GM10266 (cell line): ENCODE measurements at regions not wholly inside any gene's neighbourhood (a gene's known extent, or its start where the extent isn't known, plus 50 kb on each side); places are given as distances from the start of the nearest gene placed in this dataset.

Experiments used
- DNase-seq: peaks from one replicate; pipeline ENCODE4 v3.0.0; 2012; ENCODE audit errors: extremely low spot score
- CTCF ChIP-seq: IDR thresholded peaks from 2 replicates; pipeline ENCODE4 v1.5.1; 2012; ENCODE audit warnings: mild to moderate bottlenecking, low read depth; ENCODE audit not compliant: control insufficient read depth, insufficient read depth; ENCODE audit errors: missing control alignments

GRCh38 chr18:24990671-24991134, 361.3 kb downstream of the ZNF521 start:
- TF ChIP-seq CTCF, result no peak
- DNase-seq, result no peak

GRCh38 chr18:24991141-24992060, 360.6 kb downstream of the ZNF521 start:
- DNase-seq, result no peak
- TF ChIP-seq CTCF, result no peak

GRCh38 chr18:24992491-24992890, 359.5 kb downstream of the ZNF521 start:
- DNase-seq, result no peak
- no peak for TF ChIP-seq CTCF

GRCh38 chr18:24993628-24994027, 358.3 kb downstream of the ZNF521 start:
- DNase-seq, result no peak
- TF ChIP-seq CTCF, result no peak

GRCh38 chr18:24995056-24995455, 356.9 kb downstream of the ZNF521 start:
- DNase-seq, result no peak

GRCh38 chr18:24995755-24996154, 356.2 kb downstream of the ZNF521 start:
- no peak for TF ChIP-seq CTCF
- no peak for DNase-seq

More at GRCh38 chr18:24995056-24995455, 356.9 kb downstream of the ZNF521 start:
- TF ChIP-seq CTCF, result no peak

- no peak for DNase-seq
- TF ChIP-seq CTCF, result no peak
Observed at GRCh38 chr18:24999650-25000267, 352.2 kb downstream of the ZNF521 start.
